ENCODE measurements at regions not wholly inside any gene's neighbourhood (a gene's known extent, or its start where the extent isn't known, plus 50 kb on each side); places are given as distances from the start of the nearest gene placed in this dataset.

GRCh38 chr15:70215951-70216350, 118.2 kb upstream of the TLE3 start:
- RAD21 ChIA-PET (ENCODE audit: unreplicated experiment): no interaction called here
- no peak for TF ChIP-seq LARP7 (IDR thresholded peaks at IDR 0.05)
- no peak for TF ChIP-seq SMAD1 (IDR thresholded peaks at IDR 0.05; ENCODE audit: low read depth, partially characterized antibody)
- TF ChIP-seq SKIL (IDR thresholded peaks at IDR 0.05; ENCODE audit: low read depth, poor library complexity, severe bottlenecking): no peak
- TF ChIP-seq ZNF207 (IDR thresholded peaks at IDR 0.05; ENCODE audit: borderline replicate concordance): no peak
- TF ChIP-seq CEBPB (IDR thresholded peaks at IDR 0.05; ENCODE audit: borderline replicate concordance in 1 of 2, low read depth in 2 of 2, low read length in 2 of 2): no peak
- no peak for TF ChIP-seq CREM (IDR thresholded peaks at IDR 0.05; ENCODE audit: low read depth)
- no peak for TF ChIP-seq JUND (IDR thresholded peaks at IDR 0.05; ENCODE audit: low read depth, low read length)
- no peak for TF ChIP-seq ASH2L (IDR thresholded peaks at IDR 0.05; ENCODE audit: borderline replicate concordance, low read depth)
- TF ChIP-seq USF2 (IDR thresholded peaks at IDR 0.05; ENCODE audit: borderline replicate concordance, low read depth, low read length): no peak
- TF ChIP-seq RBBP5 (conservative IDR thresholded peaks at IDR 0.05): no peak
- no peak for TF ChIP-seq SUZ12 (IDR thresholded peaks at IDR 0.05; ENCODE audit: unreplicated experiment)
- no peak for TF ChIP-seq WRNIP1 (IDR thresholded peaks at IDR 0.05; ENCODE audit: borderline replicate concordance, low read depth, low read length)
- TF ChIP-seq IKZF1 (conservative IDR thresholded peaks at IDR 0.05): no peak
- no peak for TF ChIP-seq NFYA (IDR thresholded peaks at IDR 0.05; ENCODE audit: borderline replicate concordance, low read depth, low read length)
- Histone ChIP-seq H3K27me3 (replicated peaks in 1 of 2; ENCODE audit: control insufficient read depth in 2 of 2, insufficient read depth in 2 of 2, low read length in 1 of 2) (no peaks in the 10 kb centered on the region), H3K9ac (ENCODE audit: control insufficient read depth, insufficient read depth, low read length) (no peak overlapping the region), H2AFZ (ENCODE audit: control insufficient read depth, low read depth, low read length) (no peak overlapping the region), H3K4me2 (ENCODE audit: control insufficient read depth, insufficient read depth) (no peak overlapping the region), H3K9me3 (replicated peaks; ENCODE audit: control insufficient read depth, insufficient read depth, low read length) (no peaks in the 10 kb centered on the region), H3K27ac (ENCODE audit: control insufficient read depth, insufficient read depth) (no peak overlapping the region), H4K20me1 (ENCODE audit: control insufficient read depth, insufficient read depth) (no peaks in the 10 kb centered on the region), H3K4me3 (no peak overlapping the region), H3K36me3 (ENCODE audit: control insufficient read depth in 2 of 2, insufficient read depth in 2 of 2, low read length in 1 of 2) (no peaks in the 10 kb centered on the region), H3K4me1 (ENCODE audit: control insufficient read depth, insufficient read depth, low read length) (peaks cover 10% of the 10 kb centered on the region; the same call in 1 of the 2 replicates), H3K79me2 (ENCODE audit: control insufficient read depth, insufficient read depth, low read length) (no peaks in the 10 kb centered on the region)
- intact Hi-C loops (cut with micrococcal nuclease; ENCODE audit: unreplicated experiment) (no loop called here), in situ Hi-C loops (cut with MboI) (no loop called here)
- SMC1A ChIA-PET (ENCODE audit: uncharacterized antibody, unreplicated experiment): no interaction called here
- POLR2A ChIA-PET: no interaction called here
- no peak for ATAC-seq
- CTCF ChIA-PET: no interaction called here
- FAIRE-seq: no peak
- no TSS peak for BruUV-seq (replicated peaks)
- 59% methylated on average over 5 of the region's 5 CpGs for WGBS (ENCODE audit: insufficient coverage, insufficient replicate concordance, low lambda C conversion rate, missing lambda C conversion rate)
- no peak for DNase-seq (ENCODE audit: low read depth, low spot score)
